Neuronal stem cell (in vitro differentiated cells): ENCODE measurements at regions not wholly inside any gene's neighbourhood (a gene's known extent, or its start where the extent isn't known, plus 50 kb on each side); places are given as distances from the start of the nearest gene placed in this dataset.

Experiments used
- DNase-seq: peaks from one replicate; pipeline ENCODE4 v3.0.0-alpha.2; 2013; ENCODE audit warnings: low spot score
- H2AFZ ChIP-seq: one replicate; pipeline ENCODE4 v1.6.1; 2013; ENCODE audit warnings: mild to moderate bottlenecking, low read length, inconsistent platforms
- H2AK5ac ChIP-seq: 2 replicates; pipeline ENCODE4 v1.6.1; 2013; ENCODE audit warnings: low read depth, mild to moderate bottlenecking, inconsistent platforms, low read length, moderate library complexity, mixed read lengths
- H2BK120ac ChIP-seq: 2 replicates; pipeline ENCODE4 v1.6.1; 2013; ENCODE audit warnings: low read depth, mild to moderate bottlenecking, inconsistent platforms, low read length, moderate library complexity, mixed read lengths
- H2BK12ac ChIP-seq: one replicate; pipeline ENCODE4 v1.6.1; 2013; ENCODE audit warnings: low read length, inconsistent platforms
- H2BK15ac ChIP-seq: 2 replicates; pipeline ENCODE4 v1.6.1; 2013; ENCODE audit warnings: mild to moderate bottlenecking, low read length, inconsistent platforms, mixed read lengths
- H2BK5ac ChIP-seq: one replicate; pipeline ENCODE4 v1.6.1; 2013; ENCODE audit warnings: inconsistent platforms, mild to moderate bottlenecking, low read length, moderate library complexity
- H3K14ac ChIP-seq: one replicate; pipeline ENCODE4 v1.6.1; 2013; ENCODE audit warnings: low read length, inconsistent platforms
- H3K18ac ChIP-seq: 2 replicates; pipeline ENCODE4 v1.6.1; 2013; ENCODE audit warnings: low read length, inconsistent platforms
- H3K23ac ChIP-seq: 2 replicates; pipeline ENCODE4 v1.6.1; 2013; ENCODE audit warnings: low read depth, mild to moderate bottlenecking, mixed read lengths, low read length, inconsistent platforms; ENCODE audit not compliant: poor library complexity
- H3K27ac ChIP-seq: replicated peaks from 3 replicates; pipeline ENCODE4 v1.5.1; 2013; ENCODE audit warnings: low read length, inconsistent platforms
- H3K27me3 ChIP-seq, 3 experiments: 2 replicates each; pipeline ENCODE4 v1.6.1; 2013; ENCODE audit warnings: low read length in 3 of 3, mild to moderate bottlenecking in 2 of 3, inconsistent platforms in 1 of 3, low read depth in 1 of 3, mixed read lengths in 1 of 3, moderate library complexity in 1 of 3; ENCODE audit not compliant: control insufficient read depth in 3 of 3, insufficient read depth in 3 of 3
- H3K36me3 ChIP-seq, 2 donors: replicated peaks in 1 of 2; 2 replicates each; pipeline ENCODE4 v1.6.1; 2013; ENCODE audit warnings: low read length in 2 of 2; ENCODE audit not compliant: control insufficient read depth in 2 of 2, insufficient read depth in 2 of 2
- H3K4ac ChIP-seq: 2 replicates; pipeline ENCODE4 v1.6.1; 2013; ENCODE audit warnings: inconsistent platforms, mild to moderate bottlenecking, low read length, moderate library complexity
- H3K4me1 ChIP-seq, 2 donors: 1 replicate in 1 of 2; 2 replicates in 1 of 2; pipeline ENCODE4 v1.6.1; 2013; ENCODE audit warnings: low read length in 2 of 2, low read depth in 1 of 2; ENCODE audit not compliant: control insufficient read depth in 2 of 2, insufficient read depth in 1 of 2
- H3K4me2 ChIP-seq: one replicate; pipeline ENCODE4 v1.6.1; 2013; ENCODE audit warnings: mild to moderate bottlenecking, low read length, inconsistent platforms; ENCODE audit not compliant: insufficient read depth, poor library complexity, severe bottlenecking
- H3K4me3 ChIP-seq, 2 donors: 2 replicates each; pipeline ENCODE4 v1.5.1; 2013; ENCODE audit warnings: low read length in 2 of 2, mild to moderate bottlenecking in 2 of 2, inconsistent platforms in 1 of 2, moderate library complexity in 1 of 2
- H3K79me1 ChIP-seq: one replicate; pipeline ENCODE4 v1.6.1; 2013; ENCODE audit warnings: low read depth, mild to moderate bottlenecking, inconsistent platforms, low read length, moderate library complexity
- H3K9ac ChIP-seq: one replicate; pipeline ENCODE4 v1.6.1; 2013; ENCODE audit warnings: mild to moderate bottlenecking, low read depth, low read length, inconsistent platforms; ENCODE audit not compliant: poor library complexity
- H3K9me3 ChIP-seq, 2 donors: replicated peaks in 1 of 2; 2 replicates each; pipeline versions ENCODE3 to v1.6.1; 2013; ENCODE audit warnings: low read length in 2 of 2, mild to moderate bottlenecking in 2 of 2, inconsistent platforms in 1 of 2, low read depth in 1 of 2, mixed read lengths in 1 of 2, moderate library complexity in 1 of 2; ENCODE audit not compliant: control insufficient read depth in 2 of 2, insufficient read depth in 1 of 2
- H4K8ac ChIP-seq: one replicate; pipeline ENCODE4 v1.6.1; 2013; ENCODE audit warnings: low read depth, mild to moderate bottlenecking, inconsistent platforms, low read length, moderate library complexity
- H4K91ac ChIP-seq: one replicate; pipeline ENCODE4 v1.6.1; 2013; ENCODE audit warnings: low read length, low read depth, mild to moderate bottlenecking, inconsistent platforms; ENCODE audit not compliant: poor library complexity
- WGBS, 2 donors: extraction: QIAGEN DNeasy Blood & Tissue Kit; methylation state at CpG; one replicate each; pipeline ENCODE4 v1.1.7; 2013; ENCODE audit warnings: missing lambda C conversion rate in 2 of 2, mixed read lengths in 1 of 2; ENCODE audit not compliant: insufficient read length in 2 of 2, insufficient replicate concordance in 1 of 2; ENCODE audit errors: extremely low coverage in 2 of 2; 5-methylcytosine and 5-hydroxymethylcytosine counted together

- Histone ChIP-seq H2BK5ac (no peak overlapping the region), H3K9me3 (peaks cover 0 to 5% of the 10 kb centered on the region in 2 donors), H3K36me3 (no peaks in the 10 kb centered on the region), H3K27ac (no peak overlapping the region), H2BK120ac (no peak overlapping the region), H3K4me3 (no peak overlapping the region), H2AK5ac (no peak overlapping the region), H3K79me1 (no peaks in the 10 kb centered on the region), H2AFZ (no peak overlapping the region), H3K4me2 (no peak overlapping the region), H4K91ac (no peak overlapping the region), H2BK15ac (no peak overlapping the region), H3K23ac (no peak overlapping the region), H3K9ac (no peak overlapping the region), H2BK12ac (no peak overlapping the region), H3K18ac (no peak overlapping the region), H3K27me3 (no peaks in the 10 kb centered on the region), H3K14ac (no peak overlapping the region), H3K4ac (no peak overlapping the region), H4K8ac (no peak overlapping the region), H3K4me1 (no peaks in the 10 kb centered on the region)
- no peak for DNase-seq
- WGBS, 2 donors, result no CpG with 5 or more reads among the region's 2 CpGs
Observed at GRCh38 chr12:89791286-89791685, 82.6 kb upstream of the ATP2B1 start.

GRCh38 chr12:89789862-89790261, 81.2 kb upstream of the ATP2B1 start:
- no peak overlapping the region for H3K4ac ChIP-seq
- H2BK15ac ChIP-seq, result no peak overlapping the region
- no peak overlapping the region for H3K27ac ChIP-seq
- H3K9me3 ChIP-seq, result peaks cover 2 to 7% of the 10 kb centered on the region in 2 donors
- H3K36me3 ChIP-seq, result no peaks in the 10 kb centered on the region
- no peaks in the 10 kb centered on the region for H3K79me1 ChIP-seq
- H4K91ac ChIP-seq, result no peak overlapping the region
- no peak overlapping the region for H2BK120ac ChIP-seq
- H2BK12ac ChIP-seq, result no peak overlapping the region
- H3K18ac ChIP-seq, result no peak overlapping the region
- H4K8ac ChIP-seq, result no peak overlapping the region
- H2BK5ac ChIP-seq, result no peak overlapping the region
- H3K23ac ChIP-seq, result no peak overlapping the region
- no peak overlapping the region for H3K9ac ChIP-seq
- H3K4me3 ChIP-seq, result no peak overlapping the region
- no peaks in the 10 kb centered on the region for H3K4me1 ChIP-seq
- no peaks in the 10 kb centered on the region for H3K27me3 ChIP-seq
- no peak overlapping the region for H3K4me2 ChIP-seq
- no peak overlapping the region for H2AK5ac ChIP-seq
- H3K14ac ChIP-seq, result no peak overlapping the region
- no CpG with 5 or more reads among the region's 1 CpG for WGBS, 2 donors
- peak overlapping the region; percentile 56 for H2AFZ ChIP-seq
- DNase-seq, result no peak

GRCh38 chr12:89787763-89788162, 79.1 kb upstream of the ATP2B1 start:
- H3K36me3 ChIP-seq, result no peaks in the 10 kb centered on the region
- no peak overlapping the region for H3K4ac ChIP-seq
- H3K79me1 ChIP-seq, result no peaks in the 10 kb centered on the region
- no peak overlapping the region for H2BK120ac ChIP-seq
- no peak overlapping the region for H2BK12ac ChIP-seq
- no peak overlapping the region for H3K4me2 ChIP-seq
- no peak overlapping the region for H3K9ac ChIP-seq
- no peak overlapping the region for H3K14ac ChIP-seq
- H3K9me3 ChIP-seq, result peaks cover 2 to 7% of the 10 kb centered on the region in 2 donors
- no peak overlapping the region for H4K91ac ChIP-seq
- no CpG with 5 or more reads among the region's 2 CpGs for WGBS, 2 donors
- no peak overlapping the region for H3K18ac ChIP-seq
- no peak overlapping the region for H3K23ac ChIP-seq
- H3K4me3 ChIP-seq, result no peak overlapping the region
- no peak overlapping the region for H4K8ac ChIP-seq
- H3K4me1 ChIP-seq, result peaks cover 0 to 2% of the 10 kb centered on the region in 2 donors
- no peak overlapping the region for H2BK5ac ChIP-seq
- H2AK5ac ChIP-seq, result no peak overlapping the region
- no peak overlapping the region for H2AFZ ChIP-seq
- no peaks in the 10 kb centered on the region for H3K27me3 ChIP-seq
- H2BK15ac ChIP-seq, result no peak overlapping the region
- H3K27ac ChIP-seq, result no peak overlapping the region
- no peak for DNase-seq

GRCh38 chr12:89786177-89786810, 77.7 kb upstream of the ATP2B1 start:
- Histone ChIP-seq H3K36me3 (no peaks in the 10 kb centered on the region), H4K91ac (no peak overlapping the region), H3K4me3 (no peak overlapping the region), H4K8ac (no peak overlapping the region), H3K27me3 (no peaks in the 10 kb centered on the region), H3K9ac (no peak overlapping the region), H3K18ac (no peak overlapping the region), H3K4me2 (no peak overlapping the region), H2BK15ac (no peak overlapping the region), H3K4ac (no peak overlapping the region), H2AK5ac (no peak overlapping the region), H2BK12ac (no peak overlapping the region), H2AFZ (no peak overlapping the region), H2BK120ac (no peak overlapping the region), H2BK5ac (no peak overlapping the region), H3K27ac (no peak overlapping the region), H3K14ac (no peak overlapping the region), H3K4me1 (peaks cover 0 to 2% of the 10 kb centered on the region in 2 donors), H3K79me1 (no peaks in the 10 kb centered on the region), H3K9me3 (peaks cover 2 to 7% of the 10 kb centered on the region in 2 donors), H3K23ac (no peak overlapping the region)
- DNase-seq, result no peak
- WGBS, 2 donors, result no CpG with 5 or more reads among the region's 2 CpGs
